Common myeloid progenitor, CD34-positive (primary cell): ENCODE measurements at regions not wholly inside any gene's neighbourhood (a gene's known extent, or its start where the extent isn't known, plus 50 kb on each side); places are given as distances from the start of the nearest gene placed in this dataset.
"Not testable (repeated sequence)": the region's sequence is repeated elsewhere in the genome, so short reads cannot be mapped to it uniquely, and the experiment has no call there.

Experiments used
- CTCF ChIA-PET: fragments of 350-600 bp; sonication (Branson Sonifier 250); formaldehyde crosslinking; loops from one replicate; lab custom pipeline; 2021; ENCODE audit warnings: antibody characterized with exemption; lab: Charles Lee
- POLR2A ChIA-PET: fragments of 350-600 bp; sonication (Branson Sonifier 250); formaldehyde crosslinking; loops from one replicate; lab custom pipeline; 2021; ENCODE audit warnings: antibody characterized with exemption; lab: Charles Lee
- DNase-seq, 3 donors: peaks; one replicate each; pipeline versions ENCODE4 v3.0.0 to v3.0.0-alpha.2; 2013
- H3K27ac ChIP-seq, 2 experiments: 1 replicate in 1 of 2; 2 replicates in 1 of 2; pipeline ENCODE4 v1.7.0; 2013; ENCODE audit warnings: inconsistent platforms in 2 of 2, low read length in 2 of 2, mild to moderate bottlenecking in 2 of 2, low read depth in 1 of 2, moderate library complexity in 1 of 2; ENCODE audit not compliant: severe bottlenecking in 2 of 2, insufficient read depth in 1 of 2, poor library complexity in 1 of 2
- H3K27me3 ChIP-seq, 5 experiments: replicated peaks in 2 of 5; 1 replicate in 3 of 5; 2 replicates in 2 of 5; pipeline versions ENCODE4 v1.6.1 to v1.7.0; 2013; ENCODE audit warnings: low read length in 4 of 5, mild to moderate bottlenecking in 2 of 5, moderate library complexity in 2 of 5, inconsistent platforms in 1 of 5; ENCODE audit not compliant: insufficient read depth in 5 of 5, control insufficient read depth in 4 of 5
- H3K36me3 ChIP-seq, 4 experiments: 1 replicate in 2 of 4; 2 replicates in 2 of 4; pipeline versions ENCODE4 v1.6.1 to v1.7.0; 2013; ENCODE audit warnings: low read length in 3 of 4, control low read depth in 1 of 4, mild to moderate bottlenecking in 1 of 4; ENCODE audit not compliant: control insufficient read depth in 4 of 4, insufficient read depth in 4 of 4
- H3K4me1 ChIP-seq, 4 experiments: 1 replicate in 3 of 4; 2 replicates in 1 of 4; pipeline versions ENCODE4 v1.6.1 to v1.7.1; 2013; ENCODE audit warnings: low read length in 3 of 4, mild to moderate bottlenecking in 3 of 4, control low read depth in 1 of 4, inconsistent platforms in 1 of 4, moderate library complexity in 1 of 4; ENCODE audit not compliant: control insufficient read depth in 4 of 4, insufficient read depth in 4 of 4; ENCODE audit errors: control extremely low read depth in 1 of 4
- H3K4me3 ChIP-seq, 7 experiments: 1 replicate in 4 of 7; 2 replicates in 3 of 7; pipeline versions ENCODE4 v1.5.1 to v1.7.0; 2013; ENCODE audit warnings: mild to moderate bottlenecking in 7 of 7, low read length in 6 of 7, moderate library complexity in 6 of 7, inconsistent platforms in 2 of 7, low read depth in 2 of 7, control low read depth in 1 of 7; ENCODE audit not compliant: insufficient read depth in 4 of 7, control insufficient read depth in 1 of 7; ENCODE audit errors: extremely low read depth in 1 of 7
- H3K9me3 ChIP-seq, 5 experiments: 1 replicate in 4 of 5; 2 replicates in 1 of 5; pipeline versions ENCODE4 v1.6.1 to v1.7.1; 2013; ENCODE audit warnings: low read length in 4 of 5, mild to moderate bottlenecking in 2 of 5, inconsistent platforms in 1 of 5, low read depth in 1 of 5, moderate library complexity in 1 of 5; ENCODE audit not compliant: control insufficient read depth in 4 of 5, insufficient read depth in 2 of 5; ENCODE audit errors: control extremely low read depth in 1 of 5
- WGBS: methylation state at CpG from one replicate; pipeline ENCODE4 v1.1.5; 2013; ENCODE audit not compliant: insufficient coverage; 5-methylcytosine and 5-hydroxymethylcytosine counted together

DNA sequence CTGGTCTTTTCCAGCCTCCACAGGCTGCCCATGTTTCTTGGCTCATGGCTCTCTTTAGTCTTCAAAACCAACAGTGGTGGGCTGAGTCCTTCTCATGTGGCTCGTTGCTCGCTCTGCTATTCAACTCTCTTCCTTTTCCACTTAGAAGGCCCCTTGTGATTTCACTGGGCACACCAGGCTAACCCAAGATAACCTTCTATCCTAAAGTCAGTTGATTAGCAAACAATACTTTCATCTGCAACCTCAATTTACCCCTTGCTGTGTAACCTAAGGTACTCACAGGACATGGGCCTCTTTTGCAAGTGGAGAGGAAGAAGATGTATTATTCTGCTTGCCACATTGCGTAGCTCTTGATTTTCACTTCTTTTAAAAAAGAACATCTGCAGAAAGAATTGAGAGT lies 79.6 kb downstream of the UTRN start:
- CTCF ChIA-PET, result interaction anchor here (0.8 kb wide), 1 partner anchor 17 kb away, joined by 3 read pairs; no protein-coding TSS in a partner anchor
- 80% methylated on average over 1 of the region's 3 CpGs for WGBS
- Histone ChIP-seq H3K27me3 (no peaks in the 10 kb centered on the region), H3K36me3 (peaks cover 0 to 3% (median 2%) of the 10 kb centered on the region in 4 experiments), H3K27ac (no peak overlapping the region), H3K9me3 (no peaks in the 10 kb centered on the region), H3K4me3 (no peak overlapping the region), H3K4me1 (peaks cover 0 to 6% (median 4%) of the 10 kb centered on the region in 4 experiments)
- no peak for DNase-seq
- POLR2A ChIA-PET, result no interaction called here

DNA sequence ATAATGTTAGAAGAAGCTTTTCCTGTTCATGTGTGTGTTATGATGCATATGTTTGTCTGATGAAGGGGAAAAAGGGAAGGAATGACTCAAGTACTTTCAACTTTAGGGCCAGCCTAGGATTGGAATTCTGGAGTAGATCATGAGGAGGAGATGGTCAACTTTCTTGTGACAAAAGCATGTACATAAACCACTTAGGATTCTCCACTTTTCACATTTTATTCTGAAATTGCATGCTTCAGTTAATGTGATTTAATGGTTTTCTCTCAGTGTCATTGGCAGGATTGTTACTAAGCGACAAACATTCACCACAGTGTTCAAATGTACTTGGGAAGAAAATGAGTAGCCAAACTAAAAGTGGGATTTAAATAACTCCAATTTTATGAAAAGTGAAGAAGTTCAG lies 80.1 kb downstream of the UTRN start:
- CTCF ChIA-PET, result no interaction called here
- POLR2A ChIA-PET, result no interaction called here
- WGBS, result 100% methylated on average over 1 of the region's 1 CpG
- no peaks in the 10 kb centered on the region for H3K27me3 ChIP-seq
- peaks cover 0 to 6% (median 4%) of the 10 kb centered on the region in 4 experiments for H3K4me1 ChIP-seq
- H3K36me3 ChIP-seq, result peaks cover 0 to 7% (median 2%) of the 10 kb centered on the region in 4 experiments
- no peaks in the 10 kb centered on the region for H3K9me3 ChIP-seq
- no peak for DNase-seq
- H3K4me3 ChIP-seq, result no peak overlapping the region
- H3K27ac ChIP-seq, result no peak overlapping the region

DNA sequence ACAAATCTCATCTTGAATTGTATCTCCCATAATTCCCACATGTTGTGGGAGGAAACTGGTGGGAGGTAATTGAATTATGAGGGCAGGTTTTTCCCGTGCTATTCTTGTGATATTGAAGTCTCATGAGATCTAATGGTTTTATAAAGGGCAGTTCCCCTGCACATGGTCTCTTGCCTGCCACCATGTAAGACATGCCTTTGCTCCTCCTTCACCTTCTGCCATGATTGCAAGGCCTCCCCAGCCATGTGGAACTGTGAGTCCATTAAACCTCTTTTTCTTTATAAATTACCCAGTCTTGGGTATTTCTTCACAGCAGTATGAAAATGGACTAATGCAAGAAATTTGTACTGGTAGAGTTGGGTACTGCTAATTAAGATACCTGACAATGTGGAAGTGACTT lies 84.6 kb downstream of the UTRN start:
- POLR2A ChIA-PET, CTCF ChIA-PET, H3K27ac ChIP-seq, H3K27me3 ChIP-seq, DNase-seq, H3K4me3 ChIP-seq, H3K9me3 ChIP-seq, H3K4me1 ChIP-seq: not testable (repeated sequence)
- peaks cover 0 to 12% (median 0%) of the 10 kb centered on the region in 4 experiments for H3K36me3 ChIP-seq
- WGBS, result no CpG with 5 or more reads among the region's 1 CpG

DNA sequence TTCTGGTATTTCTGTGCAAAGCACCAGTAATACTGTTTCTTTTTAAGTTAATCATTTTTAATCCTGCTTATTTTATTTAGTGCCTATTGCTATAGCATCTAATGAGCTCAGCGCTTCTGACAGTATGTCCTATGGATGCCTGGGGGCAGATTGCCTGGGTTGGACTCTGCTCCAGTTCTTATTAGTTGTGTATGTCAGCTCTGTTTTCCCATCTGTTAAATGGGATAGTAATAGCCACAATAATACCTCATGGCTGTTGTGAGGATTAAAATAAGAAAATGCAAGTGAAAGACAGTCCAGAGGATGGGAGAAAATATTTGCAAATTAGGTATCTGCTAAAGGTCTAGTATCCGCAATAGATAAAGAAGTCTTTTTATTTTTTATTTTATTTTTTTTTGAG lies 87.0 kb downstream of the UTRN start:
- DNase-seq, result no peak
- Histone ChIP-seq H3K27ac (no peak overlapping the region), H3K4me3 (no peak overlapping the region), H3K4me1 (peaks cover 0 to 7% (median 0%) of the 10 kb centered on the region in 4 experiments), H3K9me3 (no peaks in the 10 kb centered on the region), H3K27me3 (no peaks in the 10 kb centered on the region), H3K36me3 (peaks cover 0 to 12% (median 1%) of the 10 kb centered on the region in 4 experiments)
- ChIA-PET POLR2A (no interaction called here), CTCF (no interaction called here)
- 100% methylated on average over 1 of the region's 2 CpGs for WGBS

DNA sequence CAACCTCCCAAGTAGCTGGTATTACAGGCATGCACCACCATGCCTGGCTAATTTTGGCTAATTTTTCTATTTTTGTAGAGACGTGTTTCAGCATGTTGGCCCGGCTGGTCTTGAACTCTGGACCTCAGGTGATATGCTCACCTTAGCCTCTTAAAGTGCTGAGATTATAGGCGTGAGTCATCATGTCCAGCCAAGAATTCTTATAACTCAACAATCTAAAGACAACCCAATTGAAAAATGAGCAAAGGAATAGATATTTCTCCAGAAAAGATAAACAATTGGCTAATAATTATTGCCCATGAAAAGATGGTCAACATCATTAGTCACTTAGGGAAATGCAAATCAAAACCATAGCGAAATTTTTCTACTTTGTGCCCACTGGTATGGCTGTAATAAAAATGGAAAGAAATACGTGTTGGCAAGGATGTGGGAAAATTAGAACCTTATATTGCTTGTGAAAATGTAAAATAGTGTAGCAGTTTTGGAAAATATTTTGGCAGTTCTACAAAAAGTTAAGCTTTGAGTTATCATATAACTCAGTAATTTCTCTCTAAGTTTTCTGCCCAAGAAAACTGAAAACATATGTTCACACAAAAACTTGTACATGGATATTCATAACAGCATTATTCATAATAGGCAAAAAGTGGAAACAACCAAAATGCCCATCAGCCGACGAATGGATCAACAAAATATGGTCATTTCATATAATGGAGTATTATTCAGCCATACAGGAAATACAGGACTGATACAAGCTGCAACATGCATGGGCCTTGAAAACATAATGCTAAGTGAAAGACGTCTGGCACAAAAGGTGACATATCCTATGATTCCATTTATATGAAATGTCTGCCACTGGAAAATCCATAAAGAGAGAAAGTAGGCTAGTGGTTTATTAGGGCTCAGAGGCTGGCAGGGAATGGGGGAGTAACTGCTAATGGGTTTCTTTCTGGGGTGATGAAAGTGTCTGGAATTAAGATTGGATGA lies 87.8 kb downstream of the UTRN start:
- CTCF ChIA-PET, result no interaction called here
- POLR2A ChIA-PET, result no interaction called here
- 89% methylated on average over 4 of the region's 8 CpGs for WGBS

DNA sequence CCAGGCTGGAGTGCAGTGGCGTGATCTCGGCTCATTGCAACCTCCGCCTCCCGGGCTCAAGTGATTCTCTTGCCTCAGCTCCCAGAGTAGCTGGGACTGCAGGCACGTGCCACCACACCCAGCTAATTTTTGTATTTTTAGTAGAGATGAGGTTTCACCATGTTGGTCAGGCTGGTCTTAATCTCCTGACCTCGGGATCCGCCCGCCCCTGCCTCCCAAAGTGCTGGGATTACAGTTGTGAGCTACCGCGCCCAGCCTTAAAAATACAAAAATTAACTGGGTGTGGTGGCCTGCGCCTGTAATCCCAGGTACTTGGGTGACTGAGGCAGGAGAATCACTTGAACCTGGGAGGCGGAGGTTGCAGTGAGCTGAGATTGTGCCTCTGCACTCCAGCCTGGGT lies 89.4 kb downstream of the UTRN start:
- H3K27ac ChIP-seq, H3K9me3 ChIP-seq, H3K4me3 ChIP-seq, POLR2A ChIA-PET, H3K27me3 ChIP-seq, H3K36me3 ChIP-seq, DNase-seq: not testable (repeated sequence)
- 97% methylated on average over 5 of the region's 12 CpGs for WGBS
- peaks cover 0 to 12% (median 0%) of the 10 kb centered on the region in 4 experiments for H3K4me1 ChIP-seq
- CTCF ChIA-PET, result interaction anchor here (1.1 kb wide), 1 partner anchor 44 kb away, joined by 3 read pairs; no protein-coding TSS in a partner anchor

More for the DNA sequence above, 87.8 kb downstream of the UTRN start:
- no peak for DNase-seq
- Histone ChIP-seq H3K9me3 (no peaks in the 10 kb centered on the region), H3K36me3 (peaks cover 0 to 12% (median 1%) of the 10 kb centered on the region in 4 experiments), H3K27me3 (no peaks in the 10 kb centered on the region), H3K4me1 (peaks cover 0 to 10% (median 0%) of the 10 kb centered on the region in 4 experiments), H3K4me3 (no peak overlapping the region), H3K27ac (no peak overlapping the region)
